PC-3 (cell line): ENCODE measurements at regions not wholly inside any gene's neighbourhood (a gene's known extent, or its start where the extent isn't known, plus 50 kb on each side); places are given as distances from the start of the nearest gene placed in this dataset.

Experiments
- CTCF ChIP-seq: fragments of 300-600 bp; sonication (generic); conservative IDR thresholded peaks from 2 replicates; pipeline ENCODE4 v1.5.1; 2017; ENCODE audit warnings: antibody characterized with exemption, low read depth, mild to moderate bottlenecking, low read length
- EZH2 ChIP-seq: fragments of 300-600 bp; sonication (generic); IDR thresholded peaks from one replicate; pipeline ENCODE4 v1.6.1; 2017; ENCODE audit warnings: antibody characterized with exemption, mild to moderate bottlenecking, low read length; ENCODE audit not compliant: unreplicated experiment
- EZH2phosphoT487 ChIP-seq: fragments of 300-600 bp; sonication (generic); IDR thresholded peaks from 2 replicates; pipeline ENCODE4 v1.6.1; 2018; ENCODE audit warnings: mild to moderate bottlenecking, antibody characterized with exemption, low read length, borderline replicate concordance

- TF ChIP-seq CTCF (no peak), EZH2 (no peak), EZH2phosphoT487 (no peak)
Measured at GRCh38 chr3:31008994-31009393, 114.5 kb upstream of the GADL1 start.
